Large intestine (tissue), 3 donors: ENCODE measurements at regions not wholly inside any gene's neighbourhood (a gene's known extent, or its start where the extent isn't known, plus 50 kb on each side); places are given as distances from the start of the nearest gene placed in this dataset.
"Not testable (repeated sequence)": the region's sequence is repeated elsewhere in the genome, so short reads cannot be mapped to it uniquely, and the experiment has no call there.

ENCODE experiments used
- DNase-seq, 2 donors: peaks; one replicate each; pipeline versions ENCODE4 v3.0.0 to v3.0.0-alpha.2; 2013
- H3K27ac ChIP-seq: one replicate; pipeline ENCODE4 v1.5.1; 2013; ENCODE audit warnings: low read length
- H3K27me3 ChIP-seq: 2 replicates; pipeline ENCODE4 v1.6.1; 2013; ENCODE audit warnings: low read length; ENCODE audit not compliant: control insufficient read depth, insufficient read depth
- H3K36me3 ChIP-seq: 2 replicates; pipeline ENCODE4 v1.6.1; 2013; ENCODE audit warnings: low read length; ENCODE audit not compliant: control insufficient read depth, insufficient read depth
- H3K4me1 ChIP-seq: one replicate; pipeline ENCODE4 v1.6.1; 2013; ENCODE audit warnings: low read length; ENCODE audit not compliant: control insufficient read depth, insufficient read depth
- H3K4me3 ChIP-seq: one replicate; pipeline ENCODE4 v1.5.1; 2013; ENCODE audit warnings: low read length
- H3K9me3 ChIP-seq: one replicate; pipeline ENCODE4 v1.6.1; 2013; ENCODE audit warnings: mild to moderate bottlenecking, low read depth, low read length, moderate library complexity; ENCODE audit not compliant: control insufficient read depth
- WGBS: methylation state at CpG from one replicate; pipeline ENCODE4 v1.1.5; 2013; ENCODE audit warnings: low lambda C conversion rate; ENCODE audit not compliant: insufficient coverage; 5-methylcytosine and 5-hydroxymethylcytosine counted together

GRCh38 chr9:71295928-71296327 lies 174.5 kb upstream of the TRPM3 start:
- Histone ChIP-seq H3K9me3 (no peaks in the 10 kb centered on the region), H3K4me1 (no peaks in the 10 kb centered on the region), H3K36me3 (no peaks in the 10 kb centered on the region), H3K27ac (no peak overlapping the region), H3K4me3 (no peak overlapping the region), H3K27me3 (no peaks in the 10 kb centered on the region)
- WGBS, result 100% methylated on average over 1 of the region's 3 CpGs
- DNase-seq, result no peak

GRCh38 chr9:71286146-71286545 lies 164.7 kb upstream of the TRPM3 start:
- H3K36me3 ChIP-seq, result no peaks in the 10 kb centered on the region
- no peak overlapping the region for H3K27ac ChIP-seq
- WGBS, result no CpG with 5 or more reads among the region's 4 CpGs
- no peaks in the 10 kb centered on the region for H3K4me1 ChIP-seq
- no peaks in the 10 kb centered on the region for H3K9me3 ChIP-seq
- no peak for DNase-seq
- no peak overlapping the region for H3K4me3 ChIP-seq
- no peaks in the 10 kb centered on the region for H3K27me3 ChIP-seq

GRCh38 chr9:71285191-71285656 lies 163.8 kb upstream of the TRPM3 start:
- Histone ChIP-seq H3K4me3 (no peak overlapping the region), H3K27ac (no peak overlapping the region), H3K27me3 (no peaks in the 10 kb centered on the region), H3K36me3 (no peaks in the 10 kb centered on the region), H3K4me1 (no peaks in the 10 kb centered on the region), H3K9me3 (no peaks in the 10 kb centered on the region)
- no CpG with 5 or more reads among the region's 8 CpGs for WGBS
- DNase-seq, result peak; percentile 45 to 65

- H3K27me3 ChIP-seq, result not testable (repeated sequence)
- 95% methylated on average over 2 of the region's 2 CpGs for WGBS
Measured at GRCh38 chr9:71282116-71282515, 160.7 kb upstream of the TRPM3 start.

GRCh38 chr9:71279151-71279739 lies 157.8 kb upstream of the TRPM3 start:
- no peaks in the 10 kb centered on the region for H3K9me3 ChIP-seq
- 6% methylated on average over 3 of the region's 7 CpGs for WGBS
- no peaks in the 10 kb centered on the region for H3K27me3 ChIP-seq
- no peak overlapping the region for H3K4me3 ChIP-seq
- no peak overlapping the region for H3K27ac ChIP-seq
- H3K4me1 ChIP-seq, result no peaks in the 10 kb centered on the region
- peak in 1 of 2 donors; percentile 10 for DNase-seq
- no peaks in the 10 kb centered on the region for H3K36me3 ChIP-seq

More at GRCh38 chr9:71282116-71282515, 160.7 kb upstream of the TRPM3 start:
- H3K4me1 ChIP-seq, H3K4me3 ChIP-seq, DNase-seq, H3K27ac ChIP-seq, H3K9me3 ChIP-seq, H3K36me3 ChIP-seq: not testable (repeated sequence)

- WGBS, result no CpG with 5 or more reads among the region's 3 CpGs
- Histone ChIP-seq H3K9me3 (no peaks in the 10 kb centered on the region), H3K27ac (no peak overlapping the region), H3K4me1 (no peaks in the 10 kb centered on the region), H3K36me3 (no peaks in the 10 kb centered on the region), H3K27me3 (no peaks in the 10 kb centered on the region), H3K4me3 (no peak overlapping the region)
- no peak for DNase-seq
Measured at GRCh38 chr9:71273613-71274012, 152.2 kb upstream of the TRPM3 start.

GRCh38 chr9:71271602-71272001 lies 150.2 kb upstream of the TRPM3 start:
- no CpG with 5 or more reads among the region's 5 CpGs for whole genome bisulfite sequencing
- H3K36me3 ChIP-seq, result no peaks in the 10 kb centered on the region
- H3K27me3 ChIP-seq, result no peaks in the 10 kb centered on the region
- H3K27ac ChIP-seq, result no peak overlapping the region
- no peaks in the 10 kb centered on the region for H3K4me1 ChIP-seq
- no peak overlapping the region for H3K4me3 ChIP-seq
- no peak for DNase-seq
- H3K9me3 ChIP-seq, result no peaks in the 10 kb centered on the region

- Histone ChIP-seq H3K27ac (no peak overlapping the region), H3K27me3 (no peaks in the 10 kb centered on the region), H3K4me3 (no peak overlapping the region), H3K9me3 (no peaks in the 10 kb centered on the region), H3K36me3 (no peaks in the 10 kb centered on the region), H3K4me1 (no peaks in the 10 kb centered on the region)
- DNase-seq, result no peak
Measured at GRCh38 chr9:71270554-71270953, 149.1 kb upstream of the TRPM3 start.

- H3K9me3 ChIP-seq, result no peaks in the 10 kb centered on the region
Measured at GRCh38 chr9:71269859-71270258, 148.4 kb upstream of the TRPM3 start.

GRCh38 chr9:71268871-71269635 lies 147.6 kb upstream of the TRPM3 start:
- H3K27ac ChIP-seq, result no peak overlapping the region
- WGBS, result 41% methylated on average over 4 of the region's 5 CpGs
- H3K36me3 ChIP-seq, result no peaks in the 10 kb centered on the region
- no peak for DNase-seq
- no peaks in the 10 kb centered on the region for H3K27me3 ChIP-seq
- H3K4me1 ChIP-seq, result no peaks in the 10 kb centered on the region
- no peak overlapping the region for H3K4me3 ChIP-seq
- H3K9me3 ChIP-seq, result no peaks in the 10 kb centered on the region

More at GRCh38 chr9:71269859-71270258, 148.4 kb upstream of the TRPM3 start:
- H3K36me3 ChIP-seq, result no peaks in the 10 kb centered on the region
- H3K27ac ChIP-seq, result no peak overlapping the region
- no peak overlapping the region for H3K4me3 ChIP-seq
- no peak for DNase-seq
- no peaks in the 10 kb centered on the region for H3K4me1 ChIP-seq
- 100% methylated on average over 2 of the region's 4 CpGs for WGBS
- H3K27me3 ChIP-seq, result no peaks in the 10 kb centered on the region

GRCh38 chr9:71263451-71263850 lies 142.0 kb upstream of the TRPM3 start:
- Histone ChIP-seq H3K27me3 (no peaks in the 10 kb centered on the region), H3K4me3 (no peak overlapping the region), H3K4me1 (no peaks in the 10 kb centered on the region), H3K27ac (no peak overlapping the region), H3K36me3 (no peaks in the 10 kb centered on the region), H3K9me3 (no peaks in the 10 kb centered on the region)
- DNase-seq, result no peak
